ENCODE measurements at regions not wholly inside any gene's neighbourhood (a gene's known extent, or its start where the extent isn't known, plus 50 kb on each side); places are given as distances from the start of the nearest gene placed in this dataset.
"Not testable (repeated sequence)": the region's sequence is repeated elsewhere in the genome, so short reads cannot be mapped to it uniquely, and the experiment has no call there.

- DNase-seq: no peak
These were observed 258.3 kb downstream of the KLF5 start for GRCh38 chr13:73317140-73317539.

- no peak for DNase-seq
These were observed 251.6 kb downstream of the KLF5 start for GRCh38 chr13:73310366-73310765.

- DNase-seq: no peak
These were observed 248.7 kb downstream of the KLF5 start for GRCh38 chr13:73307481-73307880.

GRCh38 chr13:73306688-73307087, 247.9 kb downstream of the KLF5 start:
- no peak for DNase-seq

- no peak for DNase-seq
These were observed 245.6 kb downstream of the KLF5 start for GRCh38 chr13:73304442-73304841.

- DNase-seq: no peak
These were observed 245.0 kb downstream of the KLF5 start for GRCh38 chr13:73303851-73304250.

- not testable (repeated sequence) for DNase-seq
These were observed 242.8 kb downstream of the KLF5 start for GRCh38 chr13:73301622-73302021.

- no peak for DNase-seq
These were observed 242.1 kb downstream of the KLF5 start for GRCh38 chr13:73300718-73301425.

GRCh38 chr13:73299787-73300186, 241.0 kb downstream of the KLF5 start:
- no peak for DNase-seq

- no peak for DNase-seq
These were observed 235.2 kb downstream of the KLF5 start for GRCh38 chr13:73293913-73294523.

- no peak for DNase-seq
These were observed 233.3 kb downstream of the KLF5 start for GRCh38 chr13:73292127-73292526.

- DNase-seq: no peak
These were observed 232.0 kb downstream of the KLF5 start for GRCh38 chr13:73290844-73291243.

GRCh38 chr13:73288596-73288995, 229.8 kb downstream of the KLF5 start:
- DNase-seq: no peak

- no peak for DNase-seq
These were observed 229.0 kb downstream of the KLF5 start for GRCh38 chr13:73287831-73288230.

GRCh38 chr13:73286942-73287620, 228.3 kb downstream of the KLF5 start:
- no peak for DNase-seq

GRCh38 chr13:73286177-73286576, 227.4 kb downstream of the KLF5 start:
- DNase-seq: no peak

GRCh38 chr13:73284081-73284874, 225.5 kb downstream of the KLF5 start:
- DNase-seq: no peak

- no peak for DNase-seq
These were observed 224.8 kb downstream of the KLF5 start for GRCh38 chr13:73283636-73284035.

- DNase-seq: no peak
These were observed 222.9 kb downstream of the KLF5 start for GRCh38 chr13:73281746-73282145.

- DNase-seq: no peak
These were observed 219.4 kb downstream of the KLF5 start for GRCh38 chr13:73278186-73278585.

- no peak for DNase-seq
These were observed 216.4 kb downstream of the KLF5 start for GRCh38 chr13:73275163-73275562.

- no peak for DNase-seq
These were observed 215.3 kb downstream of the KLF5 start for GRCh38 chr13:73274147-73274546.

GRCh38 chr13:73273745-73274144, 214.9 kb downstream of the KLF5 start:
- no peak for DNase-seq

All from CD4-positive, alpha-beta T cell treated with Interleukin-17A for 4 hours (primary cell).